ENCODE measurements at regions not wholly inside any gene's neighbourhood (a gene's known extent, or its start where the extent isn't known, plus 50 kb on each side); places are given as distances from the start of the nearest gene placed in this dataset.

DNA sequence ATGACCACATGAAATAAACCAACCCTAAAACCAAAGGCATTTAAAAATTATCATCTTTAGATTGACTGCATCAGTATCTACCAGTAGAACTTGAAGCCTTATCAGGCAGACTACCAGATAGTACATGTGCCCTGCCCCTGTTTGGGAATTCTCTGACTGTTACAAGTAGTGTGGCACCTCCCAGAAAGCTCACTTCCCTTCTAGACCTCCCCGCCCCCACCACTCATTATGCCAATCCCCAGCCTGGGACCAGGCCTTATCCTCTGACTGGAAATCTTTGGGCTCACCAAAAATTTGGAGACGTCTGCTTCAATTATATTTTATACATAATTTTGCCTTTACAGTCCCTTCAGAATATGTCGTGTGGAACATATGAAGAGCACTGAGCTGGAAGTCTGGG is 155.6 kb downstream of the TFAP2B start:
- H3K4me1 Mint-ChIP-seq: peaks cover 1 to 6% (median 2%) of the 10 kb centered on the region in 3 donors
- no peaks in the 10 kb centered on the region for H3K9me3 Mint-ChIP-seq
- peaks cover 2% of the 10 kb centered on the region for H3K36me3 Mint-ChIP-seq
- no peaks in the 10 kb centered on the region for H3K27me3 Mint-ChIP-seq
- no peak overlapping the region for H3K27ac Mint-ChIP-seq
- no peak overlapping the region for H3K4me3 Mint-ChIP-seq

- no peaks in the 10 kb centered on the region for H3K9me3 Mint-ChIP-seq
- no peak overlapping the region for H3K4me3 Mint-ChIP-seq
- peaks cover 2% of the 10 kb centered on the region for H3K36me3 Mint-ChIP-seq
- H3K27me3 Mint-ChIP-seq: no peaks in the 10 kb centered on the region
- H3K27ac Mint-ChIP-seq: no peak overlapping the region
- H3K4me1 Mint-ChIP-seq: peaks cover 1 to 6% (median 2%) of the 10 kb centered on the region in 3 donors
Measured at GRCh38 chr6:50975216-50975615, 156.5 kb downstream of the TFAP2B start.

GRCh38 chr6:50976907-50977306 is 158.2 kb downstream of the TFAP2B start:
- peaks cover 3% of the 10 kb centered on the region for H3K27me3 Mint-ChIP-seq
- H3K4me3 Mint-ChIP-seq: no peak overlapping the region
- H3K9me3 Mint-ChIP-seq: no peaks in the 10 kb centered on the region
- no peak overlapping the region for H3K27ac Mint-ChIP-seq
- peaks cover 2% of the 10 kb centered on the region for H3K36me3 Mint-ChIP-seq
- peaks cover 0 to 1% (median under 1%) of the 10 kb centered on the region in 3 donors for H3K4me1 Mint-ChIP-seq

GRCh38 chr6:50977796-50978195 is 159.1 kb downstream of the TFAP2B start:
- H3K4me3 Mint-ChIP-seq: no peak overlapping the region
- no peaks in the 10 kb centered on the region for H3K9me3 Mint-ChIP-seq
- peaks cover 3% of the 10 kb centered on the region for H3K27me3 Mint-ChIP-seq
- no peak overlapping the region for H3K27ac Mint-ChIP-seq
- H3K36me3 Mint-ChIP-seq: no peaks in the 10 kb centered on the region
- H3K4me1 Mint-ChIP-seq: no peaks in the 10 kb centered on the region

DNA sequence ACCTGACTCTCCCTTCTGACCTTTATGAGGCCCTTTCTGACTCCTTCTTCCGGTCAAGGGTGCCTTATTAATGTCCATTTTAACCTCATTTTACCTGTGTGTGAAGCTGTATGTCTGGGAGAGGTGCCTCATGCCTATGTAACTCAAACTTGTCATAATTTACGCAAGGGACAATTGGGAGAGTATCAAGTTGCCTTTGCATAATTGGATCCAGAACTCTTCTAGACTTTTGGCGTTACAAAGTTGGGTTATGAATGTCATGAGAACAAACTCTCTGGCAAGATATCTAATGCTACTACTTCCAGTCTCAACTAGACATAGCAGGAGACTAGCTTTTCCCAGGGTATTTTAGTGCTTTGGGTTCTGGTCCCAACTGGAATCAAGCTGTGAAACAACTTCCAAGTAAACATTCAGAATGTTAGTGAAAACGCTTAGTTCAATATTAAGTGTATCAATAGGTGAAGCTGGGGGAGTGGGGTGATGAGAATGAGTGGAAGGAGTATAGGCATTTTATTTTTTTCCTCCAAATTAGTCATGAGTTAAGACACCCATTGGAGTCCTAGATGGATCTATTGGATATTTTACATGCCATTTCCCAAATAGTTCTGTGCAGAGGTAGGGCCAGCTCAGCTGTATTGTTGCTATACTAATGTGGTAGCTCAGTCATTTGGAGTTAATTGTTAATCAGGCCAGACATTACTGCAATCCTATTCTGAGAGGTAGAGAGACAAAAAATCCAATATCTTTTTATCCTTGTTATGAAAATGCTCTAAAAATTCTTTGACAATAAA is 159.9 kb downstream of the TFAP2B start:
- H3K27me3 Mint-ChIP-seq: peaks cover 3% of the 10 kb centered on the region
- no peaks in the 10 kb centered on the region for H3K36me3 Mint-ChIP-seq
- H3K4me3 Mint-ChIP-seq: no peak overlapping the region
- no peaks in the 10 kb centered on the region for H3K9me3 Mint-ChIP-seq
- no peaks in the 10 kb centered on the region for H3K4me1 Mint-ChIP-seq
- no peak overlapping the region for H3K27ac Mint-ChIP-seq

GRCh38 chr6:50979171-50979525 is 160.5 kb downstream of the TFAP2B start:
- Mint-ChIP-seq H3K4me1 (no peaks in the 10 kb centered on the region), H3K4me3 (no peak overlapping the region), H3K36me3 (no peaks in the 10 kb centered on the region), H3K9me3 (no peaks in the 10 kb centered on the region), H3K27ac (no peak overlapping the region), H3K27me3 (peaks cover 3% of the 10 kb centered on the region)

GRCh38 chr6:50984135-50984534 is 165.5 kb downstream of the TFAP2B start:
- peaks cover 0 to 2% (median 0%) of the 10 kb centered on the region in 3 donors for H3K9me3 Mint-ChIP-seq

GRCh38 chr6:50986319-50986718 is 167.6 kb downstream of the TFAP2B start:
- H3K27me3 Mint-ChIP-seq: no peaks in the 10 kb centered on the region

More at GRCh38 chr6:50984135-50984534, 165.5 kb downstream of the TFAP2B start:
- H3K36me3 Mint-ChIP-seq: no peaks in the 10 kb centered on the region
- no peak overlapping the region for H3K4me3 Mint-ChIP-seq
- H3K27me3 Mint-ChIP-seq: peaks cover 3% of the 10 kb centered on the region
- no peaks in the 10 kb centered on the region for H3K4me1 Mint-ChIP-seq
- H3K27ac Mint-ChIP-seq: no peak overlapping the region

DNA sequence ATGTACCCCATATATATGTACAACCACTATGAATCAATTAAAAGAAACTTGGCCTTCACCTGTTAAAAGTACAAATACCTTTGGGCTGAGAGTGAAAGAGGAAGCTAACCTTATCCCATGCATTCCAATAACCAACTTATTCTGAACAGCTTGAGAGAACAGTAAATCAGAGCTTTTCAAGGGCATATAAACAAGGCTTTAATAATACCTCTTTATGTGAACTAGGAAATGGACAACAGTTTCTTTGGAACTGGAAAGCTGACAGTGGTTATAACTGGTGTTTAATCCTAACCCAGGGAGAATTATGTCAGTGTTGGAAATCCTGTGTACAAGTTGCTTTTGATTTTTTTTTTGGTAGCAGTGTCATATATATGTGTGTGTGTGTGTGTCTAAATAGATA is 170.5 kb downstream of the TFAP2B start:
- Mint-ChIP-seq H3K4me3 (no peak overlapping the region), H3K36me3 (no peaks in the 10 kb centered on the region), H3K4me1 (no peaks in the 10 kb centered on the region), H3K27ac (no peak overlapping the region), H3K9me3 (peaks cover 0 to 4% (median 0%) of the 10 kb centered on the region in 3 donors), H3K27me3 (no peaks in the 10 kb centered on the region)

More at GRCh38 chr6:50986319-50986718, 167.6 kb downstream of the TFAP2B start:
- Mint-ChIP-seq H3K4me1 (no peaks in the 10 kb centered on the region), H3K27ac (no peak overlapping the region), H3K9me3 (peaks cover 0 to 4% (median 0%) of the 10 kb centered on the region in 3 donors), H3K4me3 (no peak overlapping the region), H3K36me3 (no peaks in the 10 kb centered on the region)

DNA sequence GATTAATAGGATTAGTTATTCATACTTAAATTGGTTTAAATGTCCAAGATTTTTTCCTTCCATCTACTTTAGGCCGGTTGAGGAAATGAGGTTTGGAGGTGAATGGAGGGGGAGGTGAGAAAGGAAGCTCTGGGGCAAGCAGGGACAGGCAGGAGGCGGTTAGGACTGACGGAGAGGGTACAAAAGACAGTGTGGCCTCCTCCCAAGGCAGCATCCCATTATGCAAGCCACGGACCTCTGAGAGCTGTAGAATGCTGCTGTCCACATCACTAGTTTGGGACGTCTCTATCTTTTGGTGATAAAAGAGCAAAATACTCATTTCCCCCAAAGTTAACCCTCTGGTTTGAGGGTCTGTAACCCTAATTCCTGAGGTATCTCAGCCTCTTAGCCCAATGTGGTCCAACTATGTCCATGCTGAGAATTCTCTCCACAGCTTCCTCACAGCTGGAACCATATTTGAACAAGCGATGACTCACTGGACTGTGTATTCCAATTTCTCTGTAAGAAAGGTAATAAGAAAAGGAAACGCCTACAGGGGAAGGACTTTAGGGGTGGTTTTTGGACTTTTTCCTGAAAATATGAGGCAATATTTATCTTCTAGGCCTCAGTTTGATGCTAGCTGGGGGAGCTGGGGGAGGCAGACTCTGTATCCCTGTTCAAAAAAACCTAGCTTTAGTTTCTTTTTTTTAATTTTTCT is 172.2 kb downstream of the TFAP2B start:
- peaks cover 0 to 4% (median 0%) of the 10 kb centered on the region in 3 donors for H3K9me3 Mint-ChIP-seq
- no peaks in the 10 kb centered on the region for H3K27me3 Mint-ChIP-seq
- no peaks in the 10 kb centered on the region for H3K4me1 Mint-ChIP-seq
- H3K27ac Mint-ChIP-seq: peak overlapping the region in 1 of 3 donors; percentile 76
- no peaks in the 10 kb centered on the region for H3K36me3 Mint-ChIP-seq
- H3K4me3 Mint-ChIP-seq: no peak overlapping the region

DNA sequence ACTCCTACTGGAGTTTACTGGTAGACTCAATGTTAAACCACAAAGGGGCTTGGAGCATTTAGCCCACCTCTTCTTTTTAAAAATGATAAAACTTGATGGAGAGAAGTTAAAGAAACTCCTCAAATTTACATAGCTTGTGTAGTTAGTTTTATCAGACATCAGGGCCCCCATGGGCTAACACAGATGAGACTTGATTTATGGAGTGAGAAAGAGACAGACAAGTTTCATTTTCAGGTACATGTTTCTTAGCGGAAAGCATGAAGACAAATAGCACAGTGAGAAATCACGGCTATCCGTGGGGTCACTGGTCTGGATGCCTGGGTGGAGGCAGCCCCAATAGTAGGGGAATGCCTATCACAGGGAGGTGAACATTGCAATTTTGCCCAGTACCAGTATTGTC is 173.6 kb downstream of the TFAP2B start:
- peaks cover 0 to 4% (median 0%) of the 10 kb centered on the region in 3 donors for H3K9me3 Mint-ChIP-seq
- H3K27me3 Mint-ChIP-seq: no peaks in the 10 kb centered on the region
- no peak overlapping the region for H3K4me3 Mint-ChIP-seq
- no peaks in the 10 kb centered on the region for H3K4me1 Mint-ChIP-seq
- H3K36me3 Mint-ChIP-seq: no peaks in the 10 kb centered on the region
- no peak overlapping the region for H3K27ac Mint-ChIP-seq

DNA sequence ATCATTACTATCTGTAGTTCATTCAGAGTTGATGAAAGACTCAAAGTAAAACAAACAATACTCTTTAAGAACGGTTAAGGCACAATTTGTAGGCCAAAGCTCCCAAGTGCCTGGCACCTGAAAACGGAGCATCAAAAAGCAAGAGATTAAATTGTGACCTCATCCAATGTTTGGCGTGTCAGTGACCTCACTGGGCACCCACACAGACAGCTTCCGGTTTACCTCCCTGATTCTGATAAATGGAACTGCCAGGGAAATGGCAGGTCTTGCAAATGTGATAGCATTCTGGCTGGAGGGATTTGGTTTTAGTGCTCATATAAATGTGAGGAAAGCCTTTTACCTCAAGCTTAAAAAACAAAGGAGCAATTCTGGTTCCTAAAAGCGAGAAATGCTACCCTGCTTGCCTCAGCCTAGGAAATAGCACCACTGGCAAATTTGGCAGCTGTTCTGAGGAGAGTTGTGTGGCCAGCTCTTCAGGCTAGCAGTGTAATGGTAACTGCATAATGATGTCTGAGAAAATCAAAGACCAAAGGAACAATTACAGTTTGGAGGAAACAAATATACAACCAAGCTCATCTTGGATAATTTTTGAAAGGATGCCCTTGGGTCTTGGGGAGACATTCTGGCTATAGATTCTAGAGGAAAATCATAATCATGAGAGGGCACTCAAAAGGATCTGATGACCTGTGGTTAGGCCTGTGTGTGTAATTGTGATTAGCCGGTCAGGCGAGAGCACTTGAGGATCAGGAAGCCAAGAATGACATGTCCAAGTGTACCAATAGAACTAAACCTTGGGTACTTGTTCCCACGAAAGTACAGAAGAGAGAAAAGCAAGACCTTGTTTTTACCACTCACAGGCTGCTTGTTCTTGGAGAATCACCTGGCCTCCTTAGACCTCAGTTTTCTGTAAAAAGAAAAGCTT is 174.3 kb downstream of the TFAP2B start:
- H3K27ac Mint-ChIP-seq: no peak overlapping the region
- no peaks in the 10 kb centered on the region for H3K36me3 Mint-ChIP-seq
- H3K4me1 Mint-ChIP-seq: no peaks in the 10 kb centered on the region
- H3K9me3 Mint-ChIP-seq: peaks cover 0 to 4% (median 0%) of the 10 kb centered on the region in 3 donors
- H3K27me3 Mint-ChIP-seq: no peaks in the 10 kb centered on the region
- H3K4me3 Mint-ChIP-seq: peak overlapping the region in 1 of 4 donors; percentile 41

GRCh38 chr6:50993941-50994720 is 175.5 kb downstream of the TFAP2B start:
- Mint-ChIP-seq H3K9me3 (peaks cover 0 to 4% (median 0%) of the 10 kb centered on the region in 3 donors), H3K36me3 (no peaks in the 10 kb centered on the region), H3K27ac (no peak overlapping the region), H3K4me3 (no peak overlapping the region), H3K4me1 (no peaks in the 10 kb centered on the region), H3K27me3 (no peaks in the 10 kb centered on the region)

DNA sequence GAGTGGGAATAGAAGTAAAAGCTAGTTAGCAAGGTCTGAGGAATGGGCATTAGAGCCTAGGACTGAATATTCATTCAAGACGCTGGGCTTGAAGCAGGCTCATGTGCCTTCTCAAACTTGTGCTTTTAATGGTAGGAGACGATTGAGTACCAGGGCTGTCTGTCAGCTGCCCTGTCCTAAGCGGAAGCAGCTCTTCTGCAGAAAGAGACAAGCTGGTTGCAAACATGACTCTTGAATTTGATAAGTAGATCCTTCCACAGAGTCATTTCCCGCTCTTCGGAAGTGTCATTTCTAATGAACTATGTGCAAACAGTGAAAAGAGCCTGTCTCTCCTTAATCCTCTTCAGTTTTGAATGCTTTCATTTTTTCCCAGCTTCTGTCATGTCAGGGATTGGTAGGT is 176.4 kb downstream of the TFAP2B start:
- Mint-ChIP-seq H3K36me3 (no peaks in the 10 kb centered on the region), H3K4me3 (no peak overlapping the region), H3K9me3 (peaks cover 0 to 2% (median 0%) of the 10 kb centered on the region in 3 donors), H3K27ac (no peak overlapping the region), H3K4me1 (no peaks in the 10 kb centered on the region), H3K27me3 (no peaks in the 10 kb centered on the region)
